ENCODE measurements at regions not wholly inside any gene's neighbourhood (a gene's known extent, or its start where the extent isn't known, plus 50 kb on each side); places are given as distances from the start of the nearest gene placed in this dataset.

DNA sequence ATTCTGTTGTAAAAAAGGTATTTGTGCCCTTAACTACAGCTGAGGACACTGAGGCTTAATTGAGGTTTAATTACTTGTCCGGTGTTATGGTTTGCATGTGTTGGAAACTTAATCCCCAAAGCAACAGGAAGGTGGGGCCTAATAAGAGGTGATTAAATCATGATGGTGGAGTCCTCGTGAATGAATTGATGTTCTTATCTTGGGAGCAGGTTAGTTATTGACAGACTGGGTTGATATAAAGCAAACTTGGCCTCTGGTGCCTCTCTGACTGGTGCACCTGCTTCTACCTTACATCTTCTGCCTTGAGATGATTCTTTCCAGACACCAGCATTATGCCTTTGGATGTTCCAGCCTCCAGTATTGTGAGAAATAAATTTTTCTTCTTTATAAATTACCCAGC lies 306.5 kb upstream of the HS3ST5 start:
- TF ChIP-seq CTCF (conservative IDR thresholded peaks at IDR 0.05; ENCODE audit: low read depth in 2 of 2) (no peak), EZH2 (IDR thresholded peaks at IDR 0.05; ENCODE audit: low read depth, unreplicated experiment) (no peak), POLR2AphosphoS5 (IDR thresholded peaks at IDR 0.05; ENCODE audit: low read depth) (no peak), EZH2phosphoT487 (IDR thresholded peaks at IDR 0.05; ENCODE audit: unreplicated experiment) (no peak), ETS1 (IDR thresholded peaks at IDR 0.05) (no peak), REST (IDR thresholded peaks at IDR 0.05; ENCODE audit: unreplicated experiment) (no peak), CREB1 (CRISPR knock-in tag; IDR thresholded peaks at IDR 0.05; ENCODE audit: low read depth) (no peak), JUNB (IDR thresholded peaks at IDR 0.05; ENCODE audit: unreplicated experiment) (no peak), STAT1 (IDR thresholded peaks at IDR 0.05; ENCODE audit: unreplicated experiment) (no peak), NANOG (IDR thresholded peaks at IDR 0.05; ENCODE audit: borderline replicate concordance) (no peak)

All from GM23338 (cell line).